H1 (cell line): ENCODE measurements at regions not wholly inside any gene's neighbourhood (a gene's known extent, or its start where the extent isn't known, plus 50 kb on each side); places are given as distances from the start of the nearest gene placed in this dataset.

Experiments
- CTCF ChIA-PET: fragments of 300-600 bp; sonication (Branson Sonifier 250); formaldehyde crosslinking; loops from one replicate; lab custom pipeline; 2021; ENCODE audit not compliant: partially characterized antibody; lab: Charles Lee
- POLR2A ChIA-PET: fragments of 300-600 bp; sonication (Branson Sonifier 250); formaldehyde crosslinking; loops from one replicate; lab custom pipeline; 2021; ENCODE audit warnings: inconsistent platforms; ENCODE audit not compliant: partially characterized antibody; lab: Charles Lee
- DNase-seq, 2 experiments: peaks; one replicate each; pipeline versions ENCODE4 v3.0.0 to v3.0.0-alpha.2; 2010 to 2022; ENCODE audit warnings: low spot score in 2 of 2, low read depth in 1 of 2, mixed read lengths in 1 of 2
- FAIRE-seq: peaks from 2 replicates; lab custom pipeline; 2011; peaks lifted over from hg19 to GRCh38; lab: Jason Lieb, UNC
- H2AFZ ChIP-seq: 2 replicates; pipeline ENCODE4 v1.8.1; 2012; ENCODE audit warnings: low read length, inconsistent platforms
- H2AK5ac ChIP-seq: 2 replicates; pipeline ENCODE4 v1.6.1; 2013; ENCODE audit warnings: low read depth, low read length
- H2BK120ac ChIP-seq: replicated peaks from 2 replicates; pipeline ENCODE3; 2013; ENCODE audit warnings: low read depth, low read length, inconsistent platforms
- H2BK12ac ChIP-seq: 2 replicates; pipeline ENCODE4 v1.6.1; 2013; ENCODE audit warnings: low read depth, low read length
- H2BK15ac ChIP-seq: 2 replicates; pipeline ENCODE4 v1.6.1; 2013; ENCODE audit warnings: low read length
- H2BK20ac ChIP-seq: 2 replicates; pipeline ENCODE4 v1.6.1; 2013; ENCODE audit warnings: low read length
- H2BK5ac ChIP-seq: 2 replicates; pipeline ENCODE4 v1.6.1; 2013; ENCODE audit warnings: low read depth, low read length
- H3K14ac ChIP-seq: 2 replicates; pipeline ENCODE4 v1.6.1; 2013; ENCODE audit warnings: inconsistent platforms; ENCODE audit not compliant: insufficient read length
- H3K18ac ChIP-seq: 2 replicates; pipeline ENCODE4 v1.6.1; 2013; ENCODE audit warnings: low read length; ENCODE audit errors: extremely low read depth
- H3K23ac ChIP-seq: 2 replicates; pipeline ENCODE4 v1.6.1; 2013; ENCODE audit warnings: inconsistent platforms; ENCODE audit not compliant: insufficient read length
- H3K23me2 ChIP-seq: 2 replicates; pipeline ENCODE4 v1.6.1; 2013; ENCODE audit warnings: low read depth, low read length
- H3K27ac ChIP-seq: 2 replicates; pipeline ENCODE4 v1.6.1; 2011; ENCODE audit warnings: low read depth, low read length, inconsistent platforms
- H3K27me3 ChIP-seq, 4 experiments: replicated peaks in 1 of 4; 1 replicate in 1 of 4; 2 replicates in 3 of 4; pipeline versions ENCODE4 v1.6.1 to v1.8.1; 2011 to 2013; ENCODE audit warnings: low read length in 3 of 4, mild to moderate bottlenecking in 3 of 4, inconsistent platforms in 2 of 4, mixed read lengths in 2 of 4, moderate library complexity in 1 of 4; ENCODE audit not compliant: control insufficient read depth in 3 of 4, insufficient read depth in 3 of 4; ENCODE audit errors: extremely low read depth in 1 of 4
- H3K36me3 ChIP-seq, 4 experiments: 2 replicates each; pipeline versions ENCODE4 v1.6.1 to v1.8.1; 2011 to 2013; ENCODE audit warnings: mild to moderate bottlenecking in 4 of 4, low read length in 3 of 4, moderate library complexity in 2 of 4, control low read depth in 1 of 4, inconsistent platforms in 1 of 4; ENCODE audit not compliant: insufficient read depth in 4 of 4, control insufficient read depth in 2 of 4
- H3K4ac ChIP-seq: replicated peaks from 2 replicates; pipeline ENCODE3; 2013; ENCODE audit warnings: low read length, low read depth, mixed read lengths, inconsistent platforms; ENCODE audit not compliant: insufficient read length
- H3K4me1 ChIP-seq, 4 experiments: replicated peaks in 1 of 4; 1 replicate in 1 of 4; 2 replicates in 3 of 4; pipeline versions ENCODE4 v1.6.1 to v1.8.1; 2011 to 2013; ENCODE audit warnings: low read length in 3 of 4, inconsistent platforms in 2 of 4, mixed read lengths in 1 of 4; ENCODE audit not compliant: insufficient read depth in 4 of 4, control insufficient read depth in 3 of 4
- H3K4me2 ChIP-seq, 2 experiments: 2 replicates each; pipeline versions ENCODE4 v1.6.1 to v1.8.1; 2011 to 2013; ENCODE audit warnings: low read depth in 2 of 2, low read length in 2 of 2, control low read depth in 1 of 2, inconsistent platforms in 1 of 2, mild to moderate bottlenecking in 1 of 2; ENCODE audit not compliant: insufficient read depth in 1 of 2
- H3K4me3 ChIP-seq, 4 experiments: fragments of 200-600, 300-600 bp in 1 of 4; sonication (generic), shearing (Covaris generic), sonication (Bioruptor Twin) in 1 of 4; 2 replicates each; pipeline versions ENCODE4 v1.5.1 to v1.8.1; 2011 to 2016; ENCODE audit warnings: low read length in 4 of 4, low read depth in 3 of 4, control low read depth in 2 of 4, inconsistent platforms in 2 of 4, mild to moderate bottlenecking in 2 of 4, mixed read lengths in 1 of 4, moderate library complexity in 1 of 4; ENCODE audit not compliant: insufficient read depth in 2 of 4; ENCODE audit errors: extremely low read depth in 1 of 4
- H3K56ac ChIP-seq: replicated peaks from 2 replicates; pipeline ENCODE3; 2013; ENCODE audit warnings: low read depth, mild to moderate bottlenecking, mixed read lengths, low read length, inconsistent platforms; ENCODE audit not compliant: insufficient read length
- H3K79me1 ChIP-seq: 2 replicates; pipeline ENCODE4 v1.6.1; 2013; ENCODE audit warnings: low read depth, low read length, control low read depth
- H3K79me2 ChIP-seq, 2 experiments: 2 replicates each; pipeline versions ENCODE4 v1.6.1 to v1.8.1; 2012 to 2013; ENCODE audit warnings: low read length in 2 of 2, mild to moderate bottlenecking in 2 of 2, inconsistent platforms in 1 of 2; ENCODE audit not compliant: insufficient read depth in 2 of 2, control insufficient read depth in 1 of 2
- H3K9ac ChIP-seq, 4 experiments: replicated peaks in 1 of 4; 1 replicate in 1 of 4; 2 replicates in 3 of 4; pipeline versions ENCODE4 v1.6.1 to v1.8.1; 2011 to 2013; ENCODE audit warnings: low read depth in 3 of 4, low read length in 3 of 4, control low read depth in 2 of 4, mild to moderate bottlenecking in 2 of 4, moderate library complexity in 2 of 4, inconsistent platforms in 1 of 4; ENCODE audit errors: extremely low read depth in 1 of 4
- H3K9me3 ChIP-seq, 2 experiments: 2 replicates each; pipeline versions ENCODE4 v1.6.1 to v1.8.1; 2012 to 2013; ENCODE audit warnings: mild to moderate bottlenecking in 2 of 2, moderate library complexity in 2 of 2, control low read depth in 1 of 2, inconsistent platforms in 1 of 2, low read depth in 1 of 2, low read length in 1 of 2, mixed read lengths in 1 of 2; ENCODE audit not compliant: insufficient read depth in 2 of 2
- H4K20me1 ChIP-seq, 2 experiments: replicated peaks in 1 of 2; 2 replicates each; pipeline versions ENCODE3 to v1.8.1; 2011 to 2013; ENCODE audit warnings: inconsistent platforms in 2 of 2, low read length in 2 of 2, mild to moderate bottlenecking in 1 of 2; ENCODE audit not compliant: insufficient read depth in 2 of 2, control insufficient read depth in 1 of 2
- H4K5ac ChIP-seq: 2 replicates; pipeline ENCODE4 v1.6.1; 2013; ENCODE audit warnings: low read length, low read depth, mixed read lengths, inconsistent platforms; ENCODE audit not compliant: insufficient read length
- H4K8ac ChIP-seq: 2 replicates; pipeline ENCODE4 v1.8.0; 2013; ENCODE audit warnings: mild to moderate bottlenecking, moderate library complexity, low read length, inconsistent platforms; ENCODE audit not compliant: insufficient read depth; ENCODE audit errors: extremely low read depth
- H4K91ac ChIP-seq: replicated peaks from 2 replicates; pipeline ENCODE3; 2013; ENCODE audit warnings: low read length, mixed read lengths, inconsistent platforms; ENCODE audit not compliant: insufficient read length
- ASH2L ChIP-seq: fragments of 200-600, 300-600 bp; sonication (generic); IDR thresholded peaks from one replicate; pipeline ENCODE4 v1.7.1; 2017; ENCODE audit warnings: low read length
- BCL11A ChIP-seq, 2 experiments: IDR thresholded peaks; one replicate each; pipeline ENCODE4 v1.6.1; 2011; ENCODE audit warnings: low read depth in 2 of 2, low read length in 2 of 2, mild to moderate bottlenecking in 2 of 2
- CBX5 ChIP-seq: fragments of 300-800, 300-1000 bp; sonication (generic); IDR thresholded peaks from 2 replicates; pipeline ENCODE4 v1.7.1; 2016; ENCODE audit warnings: antibody characterized with exemption, low read length, low read depth
- CBX8 ChIP-seq: fragments of 300-800, 300-1000 bp; sonication (generic); IDR thresholded peaks from 2 replicates; pipeline ENCODE4 v1.7.1; 2016; ENCODE audit warnings: low read depth, low read length, borderline replicate concordance
- CHD1 ChIP-seq: IDR thresholded peaks from 2 replicates; pipeline ENCODE4 v1.6.1; 2012; ENCODE audit warnings: low read depth, low read length, improper control_type of control experiment
- CTBP2 ChIP-seq: IDR thresholded peaks from 2 replicates; pipeline ENCODE4 v1.7.0; 2011; ENCODE audit warnings: borderline replicate concordance, mild to moderate bottlenecking, moderate library complexity, mixed read lengths, low read length; ENCODE audit not compliant: insufficient read depth, insufficient read length
- HDAC6 ChIP-seq: IDR thresholded peaks from one replicate; pipeline ENCODE4 v1.7.1; 2012; ENCODE audit warnings: low read depth, mild to moderate bottlenecking, inconsistent platforms, low read length, moderate library complexity
- RXRA ChIP-seq: IDR thresholded peaks from 2 replicates; pipeline ENCODE4 v1.6.1; 2011; ENCODE audit warnings: low read depth, mild to moderate bottlenecking, low read length, moderate library complexity; ENCODE audit not compliant: insufficient read depth
- SP2 ChIP-seq: IDR thresholded peaks from 2 replicates; pipeline ENCODE4 v1.6.1; 2012; ENCODE audit warnings: mild to moderate bottlenecking, low read length, inconsistent platforms
- TAF7 ChIP-seq: optimal IDR thresholded peaks from 2 replicates; pipeline ENCODE3; 2011; ENCODE audit warnings: low read depth, mild to moderate bottlenecking, inconsistent platforms, low read length, moderate library complexity, borderline replicate concordance
- TEAD4 ChIP-seq: IDR thresholded peaks from 2 replicates; pipeline ENCODE4 v1.6.1; 2012; ENCODE audit warnings: low read depth, low read length, inconsistent platforms, mixed read lengths
- ZNF274 ChIP-seq: IDR thresholded peaks from 2 replicates; pipeline ENCODE4 v1.7.0; 2012; ENCODE audit warnings: low read length, borderline replicate concordance; ENCODE audit errors: extremely low read depth
- WGBS, 2 experiments: shearing (Covaris generic) in 1 of 2; methylation state at CpG; one replicate each; pipeline versions ENCODE4 v1.1.6 to v1.1.7; 2013 to 2015; ENCODE audit warnings: low lambda C conversion rate in 2 of 2, mixed read lengths in 2 of 2, inconsistent platforms in 1 of 2, low coverage in 1 of 2, missing lambda C conversion rate in 1 of 2; ENCODE audit not compliant: insufficient replicate concordance in 2 of 2, insufficient coverage in 1 of 2, insufficient read length in 1 of 2; ENCODE audit errors: extremely low coverage in 1 of 2, missing lambda C conversion rate in 1 of 2; 5-methylcytosine and 5-hydroxymethylcytosine counted together

DNA sequence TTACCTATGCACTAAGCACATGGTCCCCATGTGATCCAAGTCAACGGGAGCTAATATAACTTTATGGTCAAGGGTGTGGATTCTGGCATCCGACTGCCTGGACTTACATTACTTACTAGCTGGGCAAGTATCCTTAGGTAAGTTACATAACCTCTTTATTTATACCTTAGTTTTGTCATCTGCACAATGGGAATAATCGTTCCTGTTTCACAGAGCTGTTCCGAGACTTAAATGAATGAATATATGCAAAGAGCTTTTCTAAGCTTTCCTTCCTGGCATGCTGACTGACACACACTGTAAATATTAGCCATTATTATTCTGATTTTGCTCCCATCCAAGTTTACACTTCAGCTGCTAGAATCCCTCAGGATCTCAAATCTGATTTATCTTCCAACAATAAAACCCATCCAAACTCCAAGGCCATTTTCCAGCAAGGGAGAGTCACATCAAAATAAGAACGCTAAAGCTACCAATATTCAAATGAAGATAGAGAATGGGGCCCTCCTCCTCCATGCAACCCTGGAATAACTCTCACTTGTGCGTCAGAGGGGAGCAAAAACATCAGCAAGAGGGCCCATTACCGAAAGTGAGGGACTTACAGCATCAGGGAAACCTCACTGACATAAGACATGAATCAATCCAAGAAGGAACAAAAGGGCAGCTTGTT lies 115.6 kb upstream of the KAZN start:
- Histone ChIP-seq H2BK20ac (no peak overlapping the region), H2BK120ac (no peak overlapping the region), H3K23me2 (no peaks in the 10 kb centered on the region; the same call in 1 of the 2 replicates), H3K27ac (no peak overlapping the region), H4K91ac (no peak overlapping the region), H3K18ac (no peak overlapping the region), H4K8ac (no peak overlapping the region), H4K5ac (no peak overlapping the region), H3K27me3 (no peaks in the 10 kb centered on the region), H2BK12ac (no peak overlapping the region), H2AFZ (no peak overlapping the region), H3K4me2 (no peak overlapping the region), H3K9me3 (peaks cover 0 to 3% of the 10 kb centered on the region in 2 experiments; a peak in 1 of 4 replicates), H3K56ac (no peak overlapping the region), H3K36me3 (no peaks in the 10 kb centered on the region), H3K4ac (no peak overlapping the region), H3K4me3 (no peak overlapping the region), H3K79me1 (no peaks in the 10 kb centered on the region), H2BK15ac (no peak overlapping the region), H3K9ac (no peak overlapping the region), H3K4me1 (no peaks in the 10 kb centered on the region), H2BK5ac (no peak overlapping the region), H3K79me2 (no peaks in the 10 kb centered on the region), H4K20me1 (no peaks in the 10 kb centered on the region), H3K14ac (no peak overlapping the region), H2AK5ac (no peak overlapping the region), H3K23ac (no peak overlapping the region)
- ChIA-PET CTCF (interaction anchor here (0.7 to 1.5 kb wide), 3 partner anchors 48 to 369 kb away, joined by 3 read pairs; no protein-coding TSS in a partner anchor), POLR2A (no interaction called here)
- DNase-seq = no peak
- 85% methylated on average over 7 of the region's 7 CpGs; no CpG with 5 or more reads in 1 of the 2 experiments for WGBS, 2 experiments
- FAIRE-seq = no peak
- TF ChIP-seq CBX5 (no peak), CHD1 (no peak), RXRA (no peak), CTBP2 (no peak), ASH2L (no peak), ZNF274 (no peak), SP2 (no peak), TAF7 (no peak), CBX8 (no peak), TEAD4 (no peak), BCL11A (IDR thresholded peaks at IDR 0.05; ENCODE audit: low read depth in 2 of 2, low read length in 2 of 2) (no peak), HDAC6 (no peak)
